Stimulated activated naive CD8-positive, alpha-beta T cell treated with anti-CD3 and anti-CD28 coated beads, Interleukin-15, Interleukin-2, amounts not matched to agents 100 ng/mL and 50 ng/mL, for 24 hours (primary cell): ENCODE measurements at regions not wholly inside any gene's neighbourhood (a gene's known extent, or its start where the extent isn't known, plus 50 kb on each side); places are given as distances from the start of the nearest gene placed in this dataset.

Source experiments
- H3K27ac Mint-ChIP-seq: one replicate; pipeline ENCODE4 v1.8.0; 2021; ENCODE audit warnings: mild to moderate bottlenecking, mixed read lengths
- H3K27me3 Mint-ChIP-seq: one replicate; pipeline ENCODE4 v1.8.0; 2021; ENCODE audit warnings: mixed read lengths
- H3K36me3 Mint-ChIP-seq: one replicate; pipeline ENCODE4 v1.8.0; 2021; ENCODE audit warnings: low read depth, mixed read lengths
- H3K4me1 Mint-ChIP-seq: one replicate; pipeline ENCODE4 v1.8.0; 2021; ENCODE audit warnings: low read depth, mixed read lengths
- H3K4me3 Mint-ChIP-seq: one replicate; pipeline ENCODE4 v1.8.0; 2021; ENCODE audit warnings: mild to moderate bottlenecking, mixed read lengths
- H3K9me3 Mint-ChIP-seq: one replicate; pipeline ENCODE4 v1.8.0; 2021; ENCODE audit warnings: mixed read lengths

DNA sequence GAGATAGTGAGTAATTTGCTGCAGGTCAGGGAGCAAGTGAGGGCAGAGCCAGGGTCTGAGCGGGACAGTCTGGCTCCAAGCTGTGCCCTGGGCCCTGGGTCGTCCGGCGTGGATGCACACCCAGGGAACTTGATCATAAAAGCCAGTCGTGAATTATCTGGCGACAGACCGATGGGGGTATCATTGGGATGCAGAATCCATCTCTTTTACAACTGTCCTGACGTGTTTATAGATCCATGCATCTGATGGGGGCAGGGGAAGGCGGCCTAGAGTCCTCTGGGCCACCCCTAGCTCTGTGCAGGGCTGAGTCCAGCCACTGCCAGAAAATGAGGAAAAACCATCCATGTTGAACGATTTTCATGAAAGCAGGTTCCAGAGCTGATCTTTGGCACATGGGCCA lies 332.8 kb downstream of the C16orf95 start:
- Mint-ChIP-seq H3K36me3 (no peaks in the 10 kb centered on the region), H3K9me3 (no peaks in the 10 kb centered on the region), H3K4me1 (no peaks in the 10 kb centered on the region), H3K27ac (no peak overlapping the region), H3K27me3 (no peaks in the 10 kb centered on the region), H3K4me3 (no peak overlapping the region)

GRCh38 chr16:86984991-86985647 lies 332.1 kb downstream of the C16orf95 start:
- no peaks in the 10 kb centered on the region for H3K36me3 Mint-ChIP-seq
- H3K9me3 Mint-ChIP-seq: no peaks in the 10 kb centered on the region
- peaks cover 2% of the 10 kb centered on the region for H3K27me3 Mint-ChIP-seq
- no peak overlapping the region for H3K4me3 Mint-ChIP-seq
- peaks cover 1% of the 10 kb centered on the region for H3K4me1 Mint-ChIP-seq
- no peak overlapping the region for H3K27ac Mint-ChIP-seq

- Mint-ChIP-seq H3K4me3 (no peak overlapping the region), H3K4me1 (peaks cover 5% of the 10 kb centered on the region), H3K9me3 (no peaks in the 10 kb centered on the region), H3K27ac (no peak overlapping the region), H3K36me3 (no peaks in the 10 kb centered on the region), H3K27me3 (peaks cover 6% of the 10 kb centered on the region)
These were observed 331.6 kb downstream of the C16orf95 start for GRCh38 chr16:86985648-86986015.

DNA sequence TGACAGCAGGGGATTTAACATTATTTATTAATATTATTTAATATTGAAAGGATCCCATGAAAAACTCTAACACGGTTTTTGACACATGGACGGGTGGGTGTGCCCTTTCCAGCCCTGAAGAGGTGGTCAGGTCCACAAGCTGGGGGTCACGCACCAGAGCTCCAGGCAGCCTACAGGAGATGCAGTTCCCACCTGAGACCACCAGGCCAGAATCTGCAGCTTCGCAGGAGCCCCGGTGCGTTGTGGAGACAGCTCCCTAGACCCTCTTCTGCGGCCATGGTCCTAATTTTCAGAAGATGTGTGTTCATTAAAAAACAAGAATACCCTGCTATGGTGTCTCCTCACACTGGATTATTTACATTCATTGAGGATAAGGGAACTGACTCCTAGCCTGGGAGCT lies 331.1 kb downstream of the C16orf95 start:
- no peaks in the 10 kb centered on the region for H3K36me3 Mint-ChIP-seq
- H3K27ac Mint-ChIP-seq: no peak overlapping the region
- H3K4me1 Mint-ChIP-seq: peaks cover 5% of the 10 kb centered on the region
- no peak overlapping the region for H3K4me3 Mint-ChIP-seq
- H3K9me3 Mint-ChIP-seq: no peaks in the 10 kb centered on the region
- peaks cover 6% of the 10 kb centered on the region for H3K27me3 Mint-ChIP-seq

DNA sequence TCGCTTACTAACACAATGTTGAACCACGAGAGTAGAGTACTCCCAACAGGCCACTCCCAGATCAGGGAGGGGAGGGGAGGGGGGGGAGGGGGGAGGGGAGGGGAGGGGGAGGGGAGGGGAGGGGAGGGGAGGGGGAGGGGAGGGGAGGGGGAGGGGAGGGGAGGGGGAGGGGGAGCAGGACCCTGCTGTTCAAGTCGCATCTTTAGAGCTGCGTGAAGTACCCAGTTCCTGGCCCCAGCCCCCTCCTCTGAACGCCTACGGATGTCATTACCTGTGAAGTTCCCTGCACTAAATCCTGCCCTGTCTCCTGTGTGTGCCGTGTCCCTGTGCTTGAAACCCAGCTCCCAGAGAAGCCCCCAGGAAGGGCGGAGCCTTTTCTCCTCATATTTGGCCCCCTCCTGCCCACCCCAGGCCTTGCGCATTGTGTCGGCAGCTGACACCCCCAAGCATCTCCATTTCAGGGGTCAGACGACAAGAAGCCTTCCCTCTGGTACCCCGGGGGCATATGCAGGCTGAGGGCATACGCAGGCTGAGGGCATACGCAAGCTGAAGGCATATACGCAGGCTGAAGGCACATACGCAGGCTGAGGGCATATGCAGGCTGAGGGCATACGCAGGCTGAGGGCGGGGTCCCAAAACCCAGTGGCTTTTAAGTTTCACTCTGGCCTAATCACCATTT lies 330.2 kb downstream of the C16orf95 start:
- Mint-ChIP-seq H3K36me3 (no peaks in the 10 kb centered on the region), H3K27ac (no peak overlapping the region), H3K27me3 (peaks cover 10% of the 10 kb centered on the region), H3K4me3 (no peak overlapping the region), H3K4me1 (peaks cover 5% of the 10 kb centered on the region), H3K9me3 (no peaks in the 10 kb centered on the region)

DNA sequence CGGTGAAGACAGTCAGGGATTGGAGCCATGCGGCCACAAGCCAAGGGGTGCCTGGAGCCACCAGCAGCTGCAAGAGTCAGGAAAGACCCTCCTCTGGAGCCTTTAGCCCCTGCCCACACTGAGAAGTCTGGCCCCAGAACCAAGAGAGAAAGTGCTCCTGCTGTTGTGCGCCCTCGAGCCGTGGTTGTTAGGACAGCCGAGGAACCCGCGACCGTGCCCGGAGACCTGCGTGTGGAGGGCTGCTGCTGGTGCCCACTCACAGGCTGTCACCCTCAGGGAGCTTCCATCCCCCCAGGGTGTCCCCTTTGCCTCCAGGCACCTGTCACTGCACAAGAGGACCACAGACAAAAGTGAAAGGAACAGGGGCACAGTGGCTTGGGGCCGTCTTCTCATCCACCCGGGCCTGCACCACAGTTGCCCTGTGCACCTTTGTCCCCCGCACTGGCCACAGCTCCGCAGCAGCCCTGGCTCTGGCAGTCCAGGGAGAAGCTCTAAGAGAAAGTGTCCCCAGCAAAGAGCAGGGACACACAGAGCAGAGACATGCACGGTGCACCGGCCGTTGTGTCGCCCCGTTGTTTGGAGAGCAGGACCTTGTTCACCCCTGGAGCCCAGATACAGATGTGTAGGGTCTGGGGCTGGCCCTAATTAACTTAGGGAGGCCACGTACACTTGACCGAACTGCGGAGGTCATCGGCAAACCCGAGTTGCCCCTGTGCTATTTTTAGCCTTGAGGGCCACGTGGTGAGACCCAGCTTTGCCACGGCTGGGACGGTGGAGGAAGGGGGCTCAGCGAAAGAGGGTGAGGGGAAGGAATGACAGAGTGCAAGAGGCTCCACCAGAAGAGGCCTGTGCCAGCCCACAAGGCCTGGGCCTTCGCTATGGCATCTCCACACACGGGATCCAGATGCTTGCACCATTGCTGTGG lies 329.2 kb downstream of the C16orf95 start:
- peaks cover 10% of the 10 kb centered on the region for H3K27me3 Mint-ChIP-seq
- no peaks in the 10 kb centered on the region for H3K36me3 Mint-ChIP-seq
- H3K4me3 Mint-ChIP-seq: no peak overlapping the region
- H3K4me1 Mint-ChIP-seq: peaks cover 5% of the 10 kb centered on the region
- no peaks in the 10 kb centered on the region for H3K9me3 Mint-ChIP-seq
- H3K27ac Mint-ChIP-seq: no peak overlapping the region

DNA sequence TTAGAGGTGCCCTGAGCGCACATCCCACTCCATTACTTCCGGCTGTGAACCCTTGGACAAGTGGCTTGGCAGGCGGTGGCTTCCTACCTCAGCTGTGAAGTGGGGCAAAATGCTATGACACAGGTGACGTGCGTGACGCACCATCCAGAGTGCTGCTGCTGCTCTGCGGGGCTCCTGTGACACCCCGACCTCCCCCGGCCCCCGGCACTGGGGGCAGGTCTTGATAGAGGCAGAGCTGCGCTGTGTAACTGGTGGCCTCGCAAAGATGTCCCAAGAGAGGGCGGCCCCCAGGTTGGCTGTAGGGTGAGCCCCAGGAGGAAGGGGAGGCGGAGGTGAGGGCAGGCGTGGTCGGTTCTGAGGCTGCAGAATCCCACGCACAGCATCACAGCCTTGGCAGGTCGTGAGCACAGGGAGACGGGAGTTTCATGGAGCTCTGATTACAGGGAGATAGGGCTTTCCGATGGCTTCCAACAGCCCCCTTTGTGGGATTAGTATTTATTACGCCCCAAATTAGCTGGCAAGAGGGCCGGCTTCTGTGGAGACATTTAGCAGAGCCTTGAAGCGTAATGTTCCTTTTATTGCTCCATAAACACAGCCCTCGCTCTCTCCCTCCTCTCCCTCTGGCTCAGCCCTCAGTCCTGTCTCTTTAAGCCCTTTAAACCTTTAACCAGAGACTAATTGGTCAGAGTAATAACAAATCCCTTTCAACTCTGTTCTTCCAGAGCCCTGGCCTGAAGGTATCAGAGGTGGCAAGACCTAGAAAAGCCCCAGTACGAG lies 328.1 kb downstream of the C16orf95 start:
- Mint-ChIP-seq H3K36me3 (no peaks in the 10 kb centered on the region), H3K4me1 (peaks cover 5% of the 10 kb centered on the region), H3K9me3 (no peaks in the 10 kb centered on the region), H3K4me3 (no peak overlapping the region), H3K27me3 (peaks cover 15% of the 10 kb centered on the region), H3K27ac (no peak overlapping the region)

DNA sequence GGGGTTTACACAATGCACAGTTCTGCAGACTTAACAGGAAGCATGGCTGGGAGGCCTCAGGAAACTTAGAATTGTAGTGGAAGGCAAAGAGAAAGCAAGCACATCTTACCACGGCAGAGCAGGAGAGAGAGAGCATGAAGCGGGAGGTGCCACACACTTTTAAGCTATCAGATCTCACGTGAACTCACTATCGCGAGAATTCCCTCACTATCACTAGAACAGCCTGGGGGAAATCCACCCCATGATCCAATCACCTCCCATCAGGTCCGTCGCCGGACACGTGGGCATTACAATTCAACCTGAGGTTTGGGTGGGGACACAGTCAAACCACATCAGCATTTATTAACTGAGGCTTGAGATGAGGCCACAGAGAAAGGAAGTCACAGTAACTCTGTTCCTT lies 326.7 kb downstream of the C16orf95 start:
- H3K27ac Mint-ChIP-seq: no peak overlapping the region
- no peaks in the 10 kb centered on the region for H3K9me3 Mint-ChIP-seq
- peaks cover 5% of the 10 kb centered on the region for H3K4me1 Mint-ChIP-seq
- no peaks in the 10 kb centered on the region for H3K36me3 Mint-ChIP-seq
- peaks cover 17% of the 10 kb centered on the region for H3K27me3 Mint-ChIP-seq
- H3K4me3 Mint-ChIP-seq: no peak overlapping the region

- H3K27ac Mint-ChIP-seq: no peak overlapping the region
- H3K4me1 Mint-ChIP-seq: peaks cover 5% of the 10 kb centered on the region
- no peak overlapping the region for H3K4me3 Mint-ChIP-seq
- no peaks in the 10 kb centered on the region for H3K9me3 Mint-ChIP-seq
- peaks cover 17% of the 10 kb centered on the region for H3K27me3 Mint-ChIP-seq
- H3K36me3 Mint-ChIP-seq: no peaks in the 10 kb centered on the region
These were observed 325.5 kb downstream of the C16orf95 start for GRCh38 chr16:86991679-86992078.

- peaks cover 5% of the 10 kb centered on the region for H3K4me1 Mint-ChIP-seq
- H3K36me3 Mint-ChIP-seq: no peaks in the 10 kb centered on the region
- H3K9me3 Mint-ChIP-seq: no peaks in the 10 kb centered on the region
- H3K4me3 Mint-ChIP-seq: no peak overlapping the region
- peaks cover 17% of the 10 kb centered on the region for H3K27me3 Mint-ChIP-seq
- no peak overlapping the region for H3K27ac Mint-ChIP-seq
These were observed 324.6 kb downstream of the C16orf95 start for GRCh38 chr16:86992587-86992986.

- H3K27ac Mint-ChIP-seq: no peak overlapping the region
- no peaks in the 10 kb centered on the region for H3K36me3 Mint-ChIP-seq
- H3K4me3 Mint-ChIP-seq: no peak overlapping the region
- H3K4me1 Mint-ChIP-seq: peaks cover 5% of the 10 kb centered on the region
- H3K9me3 Mint-ChIP-seq: peaks cover 1% of the 10 kb centered on the region
- H3K27me3 Mint-ChIP-seq: peaks cover 17% of the 10 kb centered on the region
These were observed 323.6 kb downstream of the C16orf95 start for GRCh38 chr16:86993426-86994110.

DNA sequence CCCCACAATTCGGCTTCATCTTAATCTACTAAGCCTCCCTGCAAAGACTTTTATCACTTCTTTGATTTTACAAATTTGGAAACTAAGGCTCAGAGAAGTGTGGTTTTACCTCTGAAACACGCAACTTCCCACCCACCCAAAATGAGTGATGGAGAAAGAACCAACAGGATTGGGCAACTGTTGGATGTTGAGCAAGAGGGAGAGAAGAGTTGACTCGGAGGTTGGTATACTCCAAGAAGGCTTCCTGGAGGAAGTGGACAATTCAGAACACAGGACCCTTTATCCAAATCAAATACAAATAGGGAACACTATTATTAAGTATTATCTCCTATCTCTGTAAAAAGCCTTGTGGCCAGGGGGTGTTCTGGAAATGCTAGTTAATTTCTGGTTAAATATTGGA lies 323.0 kb downstream of the C16orf95 start:
- H3K4me3 Mint-ChIP-seq: no peak overlapping the region
- H3K27ac Mint-ChIP-seq: no peak overlapping the region
- H3K4me1 Mint-ChIP-seq: peaks cover 5% of the 10 kb centered on the region
- H3K36me3 Mint-ChIP-seq: no peaks in the 10 kb centered on the region
- peaks cover 5% of the 10 kb centered on the region for H3K9me3 Mint-ChIP-seq
- peaks cover 17% of the 10 kb centered on the region for H3K27me3 Mint-ChIP-seq

- Mint-ChIP-seq H3K4me3 (no peak overlapping the region), H3K27me3 (peaks cover 17% of the 10 kb centered on the region), H3K27ac (no peak overlapping the region), H3K36me3 (no peaks in the 10 kb centered on the region), H3K4me1 (peaks cover 5% of the 10 kb centered on the region), H3K9me3 (peaks cover 5% of the 10 kb centered on the region)
These were observed 322.5 kb downstream of the C16orf95 start for GRCh38 chr16:86994651-86995171.

DNA sequence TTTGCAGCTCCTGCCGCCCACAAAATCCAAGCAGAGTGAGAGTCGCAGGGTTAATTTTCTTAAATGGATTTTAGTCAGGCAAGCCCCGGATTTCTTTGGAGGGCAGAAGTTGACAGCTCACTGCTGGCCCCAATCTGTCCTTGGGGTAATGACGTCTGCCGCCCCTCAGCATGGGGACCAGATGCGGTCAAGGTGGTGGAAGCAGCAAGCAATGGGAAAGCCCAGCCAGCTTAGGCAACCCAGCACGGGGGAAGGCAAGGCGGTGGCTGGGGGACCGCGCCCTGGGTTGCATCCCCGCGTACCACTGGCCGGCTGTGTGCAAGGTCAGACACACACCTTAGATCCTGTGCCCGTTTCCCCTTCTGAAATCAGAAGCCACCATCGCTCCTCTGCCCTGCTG lies 321.7 kb downstream of the C16orf95 start:
- Mint-ChIP-seq H3K9me3 (peaks cover 5% of the 10 kb centered on the region), H3K27ac (no peak overlapping the region), H3K4me1 (peaks cover under 1% of the 10 kb centered on the region), H3K27me3 (peaks cover 12% of the 10 kb centered on the region), H3K36me3 (no peaks in the 10 kb centered on the region), H3K4me3 (no peak overlapping the region)
